Stomach (tissue), 4 donors: ENCODE measurements at regions not wholly inside any gene's neighbourhood (a gene's known extent, or its start where the extent isn't known, plus 50 kb on each side); places are given as distances from the start of the nearest gene placed in this dataset.

Experiments
- EP300 ChIP-seq: sonication (generic); formaldehyde crosslinking; IDR thresholded peaks from one replicate; pipeline ENCODE4 v1.6.1; 2017; ENCODE audit warnings: antibody characterized with exemption
- POLR2A ChIP-seq, 4 donors: fragments of 450-650 bp; IDR thresholded peaks; one replicate each; pipeline ENCODE4 v1.6.1; 2016; ENCODE audit warnings: antibody characterized with exemption in 4 of 4, control low read depth in 2 of 4, mild to moderate bottlenecking in 1 of 4, moderate library complexity in 1 of 4
- POLR2AphosphoS5 ChIP-seq, 3 donors: sonication (generic); formaldehyde crosslinking; IDR thresholded peaks; one replicate each; pipeline ENCODE4 v1.6.1; 2016; ENCODE audit warnings: antibody characterized with exemption in 3 of 3
- TF ChIP-seq, protein P1 (sequence below), 7 experiments: fragments of 450-650 bp in 4 of 7; fragments of 200-600 bp in 3 of 7; sonication (generic) in 3 of 7; IDR thresholded peaks; one replicate each; pipeline ENCODE4 v1.5.1; 2016 to 2019; ENCODE audit warnings: antibody characterized with exemption in 7 of 7, control low read depth in 2 of 7, mild to moderate bottlenecking in 1 of 7

- TF ChIP-seq, protein P1, sequence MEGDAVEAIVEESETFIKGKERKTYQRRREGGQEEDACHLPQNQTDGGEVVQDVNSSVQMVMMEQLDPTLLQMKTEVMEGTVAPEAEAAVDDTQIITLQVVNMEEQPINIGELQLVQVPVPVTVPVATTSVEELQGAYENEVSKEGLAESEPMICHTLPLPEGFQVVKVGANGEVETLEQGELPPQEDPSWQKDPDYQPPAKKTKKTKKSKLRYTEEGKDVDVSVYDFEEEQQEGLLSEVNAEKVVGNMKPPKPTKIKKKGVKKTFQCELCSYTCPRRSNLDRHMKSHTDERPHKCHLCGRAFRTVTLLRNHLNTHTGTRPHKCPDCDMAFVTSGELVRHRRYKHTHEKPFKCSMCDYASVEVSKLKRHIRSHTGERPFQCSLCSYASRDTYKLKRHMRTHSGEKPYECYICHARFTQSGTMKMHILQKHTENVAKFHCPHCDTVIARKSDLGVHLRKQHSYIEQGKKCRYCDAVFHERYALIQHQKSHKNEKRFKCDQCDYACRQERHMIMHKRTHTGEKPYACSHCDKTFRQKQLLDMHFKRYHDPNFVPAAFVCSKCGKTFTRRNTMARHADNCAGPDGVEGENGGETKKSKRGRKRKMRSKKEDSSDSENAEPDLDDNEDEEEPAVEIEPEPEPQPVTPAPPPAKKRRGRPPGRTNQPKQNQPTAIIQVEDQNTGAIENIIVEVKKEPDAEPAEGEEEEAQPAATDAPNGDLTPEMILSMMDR (IDR thresholded peaks at IDR 0.05) = no peak
- TF ChIP-seq POLR2AphosphoS5 (IDR thresholded peaks at IDR 0.05) = no peak
- TF ChIP-seq POLR2A (IDR thresholded peaks at IDR 0.05) = no peak
- TF ChIP-seq EP300 = no peak
Observed at GRCh38 chr21:43317959-43318358, 109.0 kb downstream of the SIK1 start.
